Breast epithelium (tissue), 4 donors: ENCODE measurements at regions not wholly inside any gene's neighbourhood (a gene's known extent, or its start where the extent isn't known, plus 50 kb on each side); places are given as distances from the start of the nearest gene placed in this dataset.
"Not testable (repeated sequence)": the region's sequence is repeated elsewhere in the genome, so short reads cannot be mapped to it uniquely, and the experiment has no call there.

Source experiments
- DNase-seq, 2 donors: peaks; one replicate each; pipeline ENCODE4 v3.0.0-alpha.2; 2019; ENCODE audit warnings: low spot score in 2 of 2
- H3K27ac ChIP-seq, 2 donors: fragments of 200-600 bp; sonication (generic) in 1 of 2; one replicate each; pipeline ENCODE4 v1.5.1; 2016 to 2019; ENCODE audit warnings: mild to moderate bottlenecking in 1 of 2
- H3K27me3 ChIP-seq, 2 donors: fragments of 200-600 bp; sonication (generic) in 1 of 2; one replicate each; pipeline versions ENCODE4 v1.5.1 to v1.6.0; 2017 to 2019; ENCODE audit warnings: control low read depth in 1 of 2, mild to moderate bottlenecking in 1 of 2
- H3K36me3 ChIP-seq: fragments of 200-600 bp; one replicate; pipeline ENCODE4 v1.5.1; 2019
- H3K4me1 ChIP-seq, 2 donors: fragments of 200-600 bp; sonication (generic); one replicate each; pipeline ENCODE4 v1.5.1; 2016 to 2019; ENCODE audit warnings: control low read depth in 1 of 2
- H3K4me3 ChIP-seq, 3 donors: fragments of 200-600 bp; sonication (generic); 1 replicate in 2 of 3; 2 replicates in 1 of 3; pipeline ENCODE4 v1.5.1; 2016 to 2019; ENCODE audit warnings: mild to moderate bottlenecking in 3 of 3, moderate library complexity in 2 of 3
- H3K9me3 ChIP-seq, 2 donors: fragments of 200-600 bp; sonication (generic) in 1 of 2; one replicate each; pipeline ENCODE4 v1.5.1; 2016 to 2019; ENCODE audit warnings: control low read depth in 1 of 2
- POLR2A ChIP-seq: fragments of 450-650 bp; IDR thresholded peaks from one replicate; pipeline ENCODE4 v1.6.1; 2016; ENCODE audit warnings: antibody characterized with exemption, mild to moderate bottlenecking, moderate library complexity
- POLR2AphosphoS5 ChIP-seq, 3 donors: sonication (generic); formaldehyde crosslinking; IDR thresholded peaks; one replicate each; pipeline ENCODE4 v1.6.1; 2017; ENCODE audit warnings: antibody characterized with exemption in 3 of 3
- intact Hi-C: fragments of 100-400 bp; cut with DNase I; formaldehyde crosslinking; loops from one replicate; pipeline ENCODE4 v1.15.1; 2023; ENCODE audit warnings: low total_unique reads
- TF ChIP-seq, protein P1 (sequence below), 3 donors: fragments of 450-650 bp; IDR thresholded peaks; one replicate each; pipeline ENCODE4 v1.5.1; 2016 to 2017; ENCODE audit warnings: antibody characterized with exemption in 3 of 3, mild to moderate bottlenecking in 3 of 3, moderate library complexity in 3 of 3

DNA sequence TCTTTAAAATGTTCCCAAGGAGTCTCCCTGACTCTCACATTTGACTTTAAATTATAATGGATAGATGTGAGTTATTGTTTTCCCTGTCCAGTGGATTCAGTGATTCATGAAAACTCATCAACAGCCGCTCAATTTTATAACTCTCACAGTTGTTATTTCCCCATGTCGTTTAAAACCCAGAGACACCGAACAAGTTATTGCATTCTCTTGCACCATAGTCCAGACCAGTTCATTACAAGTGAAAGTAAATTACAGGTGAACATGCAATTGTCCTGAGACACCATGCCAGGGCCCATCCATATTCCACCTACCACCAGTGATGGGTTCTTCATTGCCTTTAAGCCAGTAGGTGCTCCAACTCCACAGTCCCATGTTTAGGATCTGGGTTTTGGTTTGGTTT is 85.7 kb upstream of the CMKLR1 start:
- H3K4me1 ChIP-seq, result no peaks in the 10 kb centered on the region
- H3K36me3 ChIP-seq, result no peaks in the 10 kb centered on the region
- no peaks in the 10 kb centered on the region for H3K9me3 ChIP-seq
- intact Hi-C loops, result no loop called here
- no peak for DNase-seq
- TF ChIP-seq, protein P1, sequence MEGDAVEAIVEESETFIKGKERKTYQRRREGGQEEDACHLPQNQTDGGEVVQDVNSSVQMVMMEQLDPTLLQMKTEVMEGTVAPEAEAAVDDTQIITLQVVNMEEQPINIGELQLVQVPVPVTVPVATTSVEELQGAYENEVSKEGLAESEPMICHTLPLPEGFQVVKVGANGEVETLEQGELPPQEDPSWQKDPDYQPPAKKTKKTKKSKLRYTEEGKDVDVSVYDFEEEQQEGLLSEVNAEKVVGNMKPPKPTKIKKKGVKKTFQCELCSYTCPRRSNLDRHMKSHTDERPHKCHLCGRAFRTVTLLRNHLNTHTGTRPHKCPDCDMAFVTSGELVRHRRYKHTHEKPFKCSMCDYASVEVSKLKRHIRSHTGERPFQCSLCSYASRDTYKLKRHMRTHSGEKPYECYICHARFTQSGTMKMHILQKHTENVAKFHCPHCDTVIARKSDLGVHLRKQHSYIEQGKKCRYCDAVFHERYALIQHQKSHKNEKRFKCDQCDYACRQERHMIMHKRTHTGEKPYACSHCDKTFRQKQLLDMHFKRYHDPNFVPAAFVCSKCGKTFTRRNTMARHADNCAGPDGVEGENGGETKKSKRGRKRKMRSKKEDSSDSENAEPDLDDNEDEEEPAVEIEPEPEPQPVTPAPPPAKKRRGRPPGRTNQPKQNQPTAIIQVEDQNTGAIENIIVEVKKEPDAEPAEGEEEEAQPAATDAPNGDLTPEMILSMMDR (IDR thresholded peaks at IDR 0.05), result no peak
- TF ChIP-seq POLR2AphosphoS5 (IDR thresholded peaks at IDR 0.05), result no peak
- H3K27ac ChIP-seq, result no peak overlapping the region
- no peak overlapping the region for H3K4me3 ChIP-seq
- H3K27me3 ChIP-seq, result no peaks in the 10 kb centered on the region

DNA sequence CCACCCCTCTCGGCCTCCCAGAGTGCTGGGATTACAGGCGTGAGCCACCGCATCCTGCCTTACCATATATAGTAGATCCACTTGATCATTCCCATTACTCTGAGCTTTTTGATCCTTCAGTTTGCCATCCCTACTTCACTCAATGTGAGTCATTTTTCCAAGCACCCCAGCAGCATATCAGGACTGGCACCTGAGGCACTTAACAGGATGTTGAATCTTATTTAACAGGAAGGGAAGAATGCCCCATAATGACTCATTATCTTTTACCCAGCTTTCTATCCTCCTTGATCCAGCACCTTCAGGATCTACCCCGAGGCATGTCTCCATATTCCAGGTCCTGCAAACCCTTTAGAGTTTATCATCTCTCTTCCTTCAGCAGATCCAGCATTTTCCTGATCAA is 84.9 kb upstream of the CMKLR1 start:
- Histone ChIP-seq H3K4me1 (no peaks in the 10 kb centered on the region), H3K27me3 (no peaks in the 10 kb centered on the region), H3K9me3 (no peaks in the 10 kb centered on the region), H3K4me3 (no peak overlapping the region), H3K36me3 (no peaks in the 10 kb centered on the region), H3K27ac (no peak overlapping the region)
- TF ChIP-seq POLR2A (no peak), POLR2AphosphoS5 (IDR thresholded peaks at IDR 0.05) (no peak)
- TF ChIP-seq, protein P1 (IDR thresholded peaks at IDR 0.05), result no peak
- intact Hi-C loops, result no loop called here
- DNase-seq, result no peak

DNA sequence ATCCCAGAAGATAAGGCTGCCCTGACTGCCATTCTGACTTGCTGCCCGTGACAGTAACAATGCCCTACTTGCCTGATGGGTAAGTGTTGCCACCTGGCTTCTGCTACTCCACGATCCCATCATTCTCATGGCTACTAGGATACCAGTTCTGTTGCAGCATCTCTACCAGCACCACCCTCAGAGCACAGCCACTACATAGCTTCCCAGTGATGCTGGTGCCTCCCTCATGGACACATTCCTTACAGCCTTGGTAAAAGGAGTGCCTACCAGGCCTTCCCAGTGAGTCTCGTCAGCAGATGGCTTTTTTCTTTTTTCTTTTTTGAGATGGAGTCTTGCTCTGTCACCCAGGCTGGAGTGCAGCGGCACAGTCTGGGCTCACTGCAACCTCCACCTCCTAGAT is 84.4 kb upstream of the CMKLR1 start:
- Histone ChIP-seq H3K4me3 (no peak overlapping the region), H3K27me3 (no peaks in the 10 kb centered on the region), H3K27ac (no peak overlapping the region), H3K36me3 (no peaks in the 10 kb centered on the region), H3K4me1 (no peaks in the 10 kb centered on the region), H3K9me3 (no peaks in the 10 kb centered on the region)
- intact Hi-C loops, result no loop called here
- TF ChIP-seq POLR2AphosphoS5 (IDR thresholded peaks at IDR 0.05) (no peak), POLR2A (no peak)
- TF ChIP-seq, protein P1 (IDR thresholded peaks at IDR 0.05), result no peak
- no peak for DNase-seq

DNA sequence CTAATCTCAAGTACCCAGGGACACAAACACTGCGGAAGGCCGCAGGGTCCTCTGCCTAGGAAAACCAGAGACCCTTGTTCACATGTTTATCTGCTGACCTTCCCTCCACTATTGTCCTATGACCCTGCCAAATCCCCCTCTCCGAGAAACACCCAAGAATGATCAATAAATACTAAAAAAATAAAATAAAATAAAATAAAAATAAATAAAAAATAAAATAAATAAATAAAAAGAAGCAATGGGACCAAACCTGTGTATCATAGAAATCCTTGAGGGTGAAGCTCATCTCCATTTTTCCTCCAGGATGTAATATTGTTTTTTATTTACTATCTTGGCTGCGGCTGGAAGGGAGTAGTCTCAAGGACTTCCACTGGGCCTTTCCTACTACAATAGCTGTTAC is 82.0 kb upstream of the CMKLR1 start:
- H3K27me3 ChIP-seq, DNase-seq, H3K4me3 ChIP-seq, intact Hi-C loops, H3K9me3 ChIP-seq, H3K4me1 ChIP-seq, H3K27ac ChIP-seq, H3K36me3 ChIP-seq: not testable (repeated sequence)

DNA sequence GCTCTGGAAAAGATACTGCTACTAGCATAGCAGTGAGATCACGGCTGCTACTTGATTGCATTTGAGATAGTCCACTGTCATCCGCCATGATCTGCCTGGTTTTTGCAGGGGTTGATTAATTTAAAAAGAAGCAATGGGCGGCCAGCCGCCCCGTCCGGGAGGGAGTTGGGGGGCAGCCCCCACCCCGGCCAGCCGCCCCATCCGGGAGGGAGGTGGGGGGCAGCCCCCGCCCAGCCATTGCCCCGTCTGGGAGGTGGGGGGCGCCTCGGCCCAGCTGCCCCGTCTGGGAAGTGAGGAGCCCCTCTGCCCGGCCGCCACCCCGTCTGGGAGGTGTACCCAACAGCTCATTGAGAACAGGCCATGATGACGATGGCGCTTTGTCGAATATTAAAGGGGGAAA is 81.3 kb upstream of the CMKLR1 start:
- intact Hi-C loops, H3K9me3 ChIP-seq, H3K4me3 ChIP-seq, H3K4me1 ChIP-seq, H3K27me3 ChIP-seq, DNase-seq, H3K36me3 ChIP-seq, H3K27ac ChIP-seq: not testable (repeated sequence)

DNA sequence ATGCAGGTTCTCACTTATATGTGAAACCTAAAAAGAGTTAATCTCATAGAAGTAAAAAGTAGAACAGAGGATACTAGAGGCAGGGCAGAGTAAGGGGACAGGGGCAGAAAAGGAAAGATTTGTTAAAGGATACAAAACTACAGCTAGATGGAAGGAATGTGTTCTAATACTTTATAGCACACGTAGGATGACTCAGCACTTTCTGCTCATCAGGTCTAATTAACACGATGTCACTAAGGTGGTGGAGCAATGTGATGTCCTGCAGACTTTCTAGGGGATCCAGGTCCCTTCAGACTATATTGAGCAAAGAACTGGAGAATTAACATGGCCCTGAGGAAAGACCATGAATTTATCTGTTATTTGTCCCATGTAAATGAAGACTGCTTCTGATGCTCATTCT is 80.8 kb upstream of the CMKLR1 start:
- H3K4me3 ChIP-seq, result no peak overlapping the region
- H3K27me3 ChIP-seq, result no peaks in the 10 kb centered on the region
- no peak overlapping the region for H3K27ac ChIP-seq
- DNase-seq, result no peak
- no peaks in the 10 kb centered on the region for H3K9me3 ChIP-seq
- no peaks in the 10 kb centered on the region for H3K36me3 ChIP-seq
- intact Hi-C loops, result no loop called here
- H3K4me1 ChIP-seq, result no peaks in the 10 kb centered on the region
- TF ChIP-seq POLR2AphosphoS5 (IDR thresholded peaks at IDR 0.05) (no peak), POLR2A (no peak)
- TF ChIP-seq, protein P1 (IDR thresholded peaks at IDR 0.05), result no peak
